ENCODE measurements at regions not wholly inside any gene's neighbourhood (a gene's known extent, or its start where the extent isn't known, plus 50 kb on each side); places are given as distances from the start of the nearest gene placed in this dataset.

DNA sequence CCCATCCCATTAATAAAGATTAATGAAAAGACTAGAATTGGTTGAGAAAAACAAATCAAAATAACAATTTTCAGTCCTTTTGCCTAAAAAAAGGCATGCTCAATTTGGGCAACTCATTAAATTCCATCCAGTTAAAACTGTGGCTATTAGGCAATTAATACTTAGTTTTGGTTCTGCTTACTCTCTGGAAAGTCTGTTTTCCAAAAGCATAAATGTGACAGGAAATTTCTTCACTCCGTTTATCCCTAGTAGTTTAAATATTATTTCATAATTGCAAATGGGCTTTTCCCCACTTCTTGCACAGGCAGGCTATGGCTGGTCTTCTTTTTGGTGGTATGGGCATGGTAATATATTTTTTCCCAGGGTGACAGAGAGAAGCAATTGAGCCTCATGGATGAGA, 373.3 kb upstream of the KLF4 start:
- no peak for TF ChIP-seq POLR2AphosphoS5 (IDR thresholded peaks at IDR 0.05)
- no peak for TF ChIP-seq POLR2A (IDR thresholded peaks at IDR 0.05)
- TF ChIP-seq, protein P1, sequence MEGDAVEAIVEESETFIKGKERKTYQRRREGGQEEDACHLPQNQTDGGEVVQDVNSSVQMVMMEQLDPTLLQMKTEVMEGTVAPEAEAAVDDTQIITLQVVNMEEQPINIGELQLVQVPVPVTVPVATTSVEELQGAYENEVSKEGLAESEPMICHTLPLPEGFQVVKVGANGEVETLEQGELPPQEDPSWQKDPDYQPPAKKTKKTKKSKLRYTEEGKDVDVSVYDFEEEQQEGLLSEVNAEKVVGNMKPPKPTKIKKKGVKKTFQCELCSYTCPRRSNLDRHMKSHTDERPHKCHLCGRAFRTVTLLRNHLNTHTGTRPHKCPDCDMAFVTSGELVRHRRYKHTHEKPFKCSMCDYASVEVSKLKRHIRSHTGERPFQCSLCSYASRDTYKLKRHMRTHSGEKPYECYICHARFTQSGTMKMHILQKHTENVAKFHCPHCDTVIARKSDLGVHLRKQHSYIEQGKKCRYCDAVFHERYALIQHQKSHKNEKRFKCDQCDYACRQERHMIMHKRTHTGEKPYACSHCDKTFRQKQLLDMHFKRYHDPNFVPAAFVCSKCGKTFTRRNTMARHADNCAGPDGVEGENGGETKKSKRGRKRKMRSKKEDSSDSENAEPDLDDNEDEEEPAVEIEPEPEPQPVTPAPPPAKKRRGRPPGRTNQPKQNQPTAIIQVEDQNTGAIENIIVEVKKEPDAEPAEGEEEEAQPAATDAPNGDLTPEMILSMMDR (IDR thresholded peaks at IDR 0.05), result no peak
